Mesenteric fat pad (tissue), 1 donor: ENCODE measurements at regions not wholly inside any gene's neighbourhood (a gene's known extent, or its start where the extent isn't known, plus 50 kb on each side); places are given as distances from the start of the nearest gene placed in this dataset.

Experiments used
- DNase-seq: peaks from one replicate; pipeline ENCODE4 v3.0.0-alpha.2; 2020; ENCODE audit warnings: low spot score
- donor health status: DM: yes; HTN: yes; CAD: no.

- DNase-seq = peak; percentile 82
Measured at GRCh38 chr1:234886081-234886984, 242.3 kb downstream of the TOMM20 start.

GRCh38 chr1:234885601-234886000 lies 243.0 kb downstream of the TOMM20 start:
- peak; percentile 62 for DNase-seq

GRCh38 chr1:234884701-234885100 lies 243.9 kb downstream of the TOMM20 start:
- peak; percentile 81 for DNase-seq

GRCh38 chr1:234884006-234884405 lies 244.6 kb downstream of the TOMM20 start:
- peak; percentile 39 for DNase-seq

- DNase-seq = peak; percentile 47
Measured at GRCh38 chr1:234882898-234883297, 245.7 kb downstream of the TOMM20 start.

GRCh38 chr1:234881893-234882771 lies 246.5 kb downstream of the TOMM20 start:
- peak; percentile 14 for DNase-seq

GRCh38 chr1:234879147-234880080 lies 249.2 kb downstream of the TOMM20 start:
- DNase-seq = no peak

- no peak for DNase-seq
Measured at GRCh38 chr1:234878288-234878687, 250.3 kb downstream of the TOMM20 start.

- no peak for DNase-seq
Measured at GRCh38 chr1:234877761-234878160, 250.9 kb downstream of the TOMM20 start.

GRCh38 chr1:234875953-234876855 lies 252.4 kb downstream of the TOMM20 start:
- no peak for DNase-seq

- no peak for DNase-seq
Measured at GRCh38 chr1:234875328-234875952, 253.2 kb downstream of the TOMM20 start.

GRCh38 chr1:234874291-234875288 lies 254.0 kb downstream of the TOMM20 start:
- DNase-seq = no peak

GRCh38 chr1:234871710-234872271 lies 256.8 kb downstream of the TOMM20 start:
- DNase-seq = no peak

- DNase-seq = no peak
Measured at GRCh38 chr1:234871039-234871709, 257.5 kb downstream of the TOMM20 start.

- no peak for DNase-seq
Measured at GRCh38 chr1:234870020-234870981, 258.3 kb downstream of the TOMM20 start.
